ENCODE measurements at regions not wholly inside any gene's neighbourhood (a gene's known extent, or its start where the extent isn't known, plus 50 kb on each side); places are given as distances from the start of the nearest gene placed in this dataset.

DNA sequence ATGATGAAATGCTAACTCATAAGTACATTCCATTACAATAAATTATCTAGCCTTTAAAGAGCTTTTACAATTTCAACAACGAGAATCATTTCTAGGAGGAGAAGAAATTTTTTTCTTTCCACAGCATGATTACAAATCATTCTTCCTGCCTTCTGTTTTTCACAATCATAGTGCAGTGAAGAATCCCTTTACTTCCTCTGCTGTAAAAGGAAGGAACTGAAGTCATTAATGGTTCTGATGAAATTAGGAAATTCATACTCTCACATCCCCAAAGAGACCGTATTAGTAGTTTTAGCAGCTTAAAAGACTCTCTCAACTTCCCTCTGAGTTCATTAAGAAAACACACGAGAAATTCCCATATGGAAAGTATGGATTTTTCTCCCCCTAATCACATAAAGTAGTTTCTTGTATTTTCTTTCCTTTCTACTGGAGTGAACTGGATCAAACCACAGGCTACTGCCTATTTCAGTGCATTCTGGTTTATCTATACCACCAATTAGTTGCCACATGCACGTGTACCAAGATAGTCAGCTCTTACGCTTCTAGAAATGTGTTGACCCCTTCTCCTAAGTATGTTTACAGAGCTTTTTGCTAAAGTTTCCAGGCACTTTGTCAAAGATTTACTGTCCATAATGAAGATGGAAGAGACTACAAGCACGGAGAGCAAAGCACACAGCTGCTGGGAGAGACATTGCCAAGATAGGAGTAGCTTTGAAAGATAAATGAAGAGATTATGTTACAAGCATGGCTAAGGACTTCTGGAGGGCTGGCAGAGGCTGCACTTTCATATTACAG, 58.9 kb upstream of the KITLG start:
- H3K4me3 ChIP-seq (ENCODE audit: low read depth, low read length) = no peak overlapping the region
- no peak for DNase-seq (ENCODE audit: low read depth)
- TF ChIP-seq, protein P1, sequence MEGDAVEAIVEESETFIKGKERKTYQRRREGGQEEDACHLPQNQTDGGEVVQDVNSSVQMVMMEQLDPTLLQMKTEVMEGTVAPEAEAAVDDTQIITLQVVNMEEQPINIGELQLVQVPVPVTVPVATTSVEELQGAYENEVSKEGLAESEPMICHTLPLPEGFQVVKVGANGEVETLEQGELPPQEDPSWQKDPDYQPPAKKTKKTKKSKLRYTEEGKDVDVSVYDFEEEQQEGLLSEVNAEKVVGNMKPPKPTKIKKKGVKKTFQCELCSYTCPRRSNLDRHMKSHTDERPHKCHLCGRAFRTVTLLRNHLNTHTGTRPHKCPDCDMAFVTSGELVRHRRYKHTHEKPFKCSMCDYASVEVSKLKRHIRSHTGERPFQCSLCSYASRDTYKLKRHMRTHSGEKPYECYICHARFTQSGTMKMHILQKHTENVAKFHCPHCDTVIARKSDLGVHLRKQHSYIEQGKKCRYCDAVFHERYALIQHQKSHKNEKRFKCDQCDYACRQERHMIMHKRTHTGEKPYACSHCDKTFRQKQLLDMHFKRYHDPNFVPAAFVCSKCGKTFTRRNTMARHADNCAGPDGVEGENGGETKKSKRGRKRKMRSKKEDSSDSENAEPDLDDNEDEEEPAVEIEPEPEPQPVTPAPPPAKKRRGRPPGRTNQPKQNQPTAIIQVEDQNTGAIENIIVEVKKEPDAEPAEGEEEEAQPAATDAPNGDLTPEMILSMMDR (IDR thresholded peaks at IDR 0.05; ENCODE audit: insufficient read depth, low read depth, low read length, missing control alignments) = no peak

DNA sequence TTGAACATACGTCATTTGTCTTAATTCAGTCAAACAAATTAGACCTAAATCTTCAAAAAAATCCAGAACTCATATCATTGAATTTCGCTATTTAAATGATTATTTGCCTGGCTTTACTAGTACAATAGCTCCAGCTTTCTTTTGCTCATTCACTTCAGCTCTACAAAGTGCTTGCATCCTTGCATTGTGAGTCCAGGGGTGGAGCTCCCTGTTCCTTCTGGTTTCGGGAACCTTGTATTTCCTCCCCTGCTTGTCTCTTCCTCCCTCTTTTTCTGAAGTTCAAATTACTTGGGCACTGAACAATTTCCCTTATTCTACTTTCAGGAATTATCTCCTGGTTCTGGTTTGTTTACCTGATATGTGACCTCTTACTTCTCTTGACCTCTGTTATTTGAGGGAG, 58.1 kb upstream of the KITLG start:
- DNase-seq (ENCODE audit: low read depth) = no peak
- no peak overlapping the region for H3K4me3 ChIP-seq (ENCODE audit: low read depth, low read length)
- TF ChIP-seq, protein P1 (IDR thresholded peaks at IDR 0.05; ENCODE audit: insufficient read depth, low read depth, low read length, missing control alignments) = no peak

DNA sequence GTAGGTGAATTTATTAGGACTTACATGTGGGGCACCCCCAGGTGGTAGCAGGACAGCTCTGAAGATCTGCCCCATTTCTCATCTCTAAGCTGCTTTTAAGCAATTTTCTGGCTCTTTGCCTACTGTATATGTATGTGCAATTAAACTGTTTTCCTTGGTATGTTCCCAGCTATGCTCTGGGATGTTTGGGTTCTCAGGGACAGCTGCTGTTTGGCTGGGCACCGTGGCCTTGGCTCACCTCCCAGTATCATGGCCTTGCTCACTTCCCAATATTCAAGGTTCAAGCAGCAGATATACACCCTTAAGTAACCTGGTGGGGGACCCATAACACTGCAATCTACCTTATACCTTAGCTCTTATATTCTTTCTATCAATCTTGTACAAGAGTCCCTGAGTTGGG, 53.7 kb upstream of the KITLG start:
- no peak overlapping the region for H3K4me3 ChIP-seq (ENCODE audit: low read depth, low read length)
- TF ChIP-seq, protein P1 (IDR thresholded peaks at IDR 0.05; ENCODE audit: insufficient read depth, low read depth, low read length, missing control alignments) = no peak
- DNase-seq (ENCODE audit: low read depth) = no peak

DNA sequence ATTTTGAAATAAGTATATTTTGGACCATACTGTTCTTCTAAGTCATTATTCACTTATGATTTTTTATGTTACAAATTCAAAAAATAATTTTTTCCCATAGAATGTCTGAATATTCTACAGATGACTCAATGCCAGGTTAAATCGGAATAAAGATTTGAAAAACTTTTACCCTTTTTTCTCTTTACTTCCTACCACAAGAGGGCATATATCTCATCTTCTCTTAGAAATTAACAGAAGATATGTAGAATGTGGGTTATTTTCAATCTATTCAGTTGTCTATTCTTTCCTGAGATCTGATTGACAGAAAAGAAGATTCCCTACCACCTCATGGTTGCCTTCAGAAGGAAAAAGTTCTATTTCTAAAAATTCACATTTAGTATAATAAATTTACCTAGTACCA, 53.0 kb upstream of the KITLG start:
- TF ChIP-seq, protein P1 (IDR thresholded peaks at IDR 0.05; ENCODE audit: insufficient read depth, low read depth, low read length, missing control alignments) = no peak
- no peak overlapping the region for H3K4me3 ChIP-seq (ENCODE audit: low read depth, low read length)
- no peak for DNase-seq (ENCODE audit: low read depth)

DNA sequence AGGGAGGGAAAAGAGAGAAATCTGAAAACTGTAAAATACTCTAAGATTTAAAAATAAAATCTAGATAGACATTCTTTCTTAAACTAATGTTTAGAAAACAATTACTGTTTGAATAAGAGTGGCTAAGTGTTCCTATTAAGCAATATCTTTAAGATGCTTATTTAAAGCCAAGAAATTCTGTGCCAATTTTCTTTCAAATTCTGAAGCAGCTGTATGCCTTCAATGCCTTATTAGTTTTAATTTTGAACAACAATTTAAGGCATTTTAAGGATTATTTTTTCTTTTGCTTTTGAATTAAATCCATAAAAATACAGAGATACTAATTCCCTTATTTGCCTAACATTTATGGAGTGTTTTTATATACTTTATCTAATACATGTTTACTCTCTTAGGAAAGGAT, 50.3 kb upstream of the KITLG start:
- TF ChIP-seq, protein P1 (IDR thresholded peaks at IDR 0.05; ENCODE audit: insufficient read depth, low read depth, low read length, missing control alignments) = no peak
- DNase-seq (ENCODE audit: low read depth) = no peak

More for the DNA sequence above, 50.3 kb upstream of the KITLG start:
- no peak overlapping the region for H3K4me3 ChIP-seq (ENCODE audit: low read depth, low read length)

Measured in GM12865 (cell line).